HG03060 (cell line): ENCODE measurements at regions not wholly inside any gene's neighbourhood (a gene's known extent, or its start where the extent isn't known, plus 50 kb on each side); places are given as distances from the start of the nearest gene placed in this dataset.

Experiments used
- ATAC-seq: cut with Tn5 transposase; IDR thresholded peaks from one replicate; pipeline ENCODE4 v1.9.1; 2021; ENCODE audit warnings: low read depth, moderate number of reproducible peaks; ENCODE audit not compliant: unreplicated experiment

- ATAC-seq = no peak
Measured at GRCh38 chr12:60279221-60279620, 683.4 kb downstream of the SLC16A7 start.

GRCh38 chr12:60281522-60281921 is 685.7 kb downstream of the SLC16A7 start:
- ATAC-seq = no peak

- no peak for ATAC-seq
Measured at GRCh38 chr12:60290532-60290931, 694.7 kb downstream of the SLC16A7 start.

- ATAC-seq = no peak
Measured at GRCh38 chr12:60308366-60308991, 712.6 kb downstream of the SLC16A7 start.

- ATAC-seq = no peak
Measured at GRCh38 chr12:60311940-60312339, 716.1 kb downstream of the SLC16A7 start.

GRCh38 chr12:60317361-60317760 is 721.5 kb downstream of the SLC16A7 start:
- no peak for ATAC-seq

GRCh38 chr12:60324746-60325145 is 728.9 kb downstream of the SLC16A7 start:
- ATAC-seq = no peak

GRCh38 chr12:60333461-60333860 is 737.6 kb downstream of the SLC16A7 start:
- ATAC-seq = no peak

GRCh38 chr12:60335745-60336144 is 739.9 kb downstream of the SLC16A7 start:
- no peak for ATAC-seq

- ATAC-seq = no peak
Measured at GRCh38 chr12:60337839-60338549, 742.2 kb downstream of the SLC16A7 start.

- ATAC-seq = no peak
Measured at GRCh38 chr12:60345442-60345841, 749.6 kb downstream of the SLC16A7 start.

- ATAC-seq = no peak
Measured at GRCh38 chr12:60349232-60349978, 753.6 kb downstream of the SLC16A7 start.

- ATAC-seq = no peak
Measured at GRCh38 chr12:60387356-60387755, 791.5 kb downstream of the SLC16A7 start.

- ATAC-seq = no peak
Measured at GRCh38 chr12:60391051-60391450, 795.2 kb downstream of the SLC16A7 start.

- ATAC-seq = no peak
Measured at GRCh38 chr12:60391791-60392190, 796.0 kb downstream of the SLC16A7 start.

- ATAC-seq = no peak
Measured at GRCh38 chr12:60393093-60393492, 797.3 kb downstream of the SLC16A7 start.

GRCh38 chr12:60394665-60395064 is 798.8 kb downstream of the SLC16A7 start:
- no peak for ATAC-seq

- ATAC-seq = no peak
Measured at GRCh38 chr12:60398547-60398946, 802.7 kb downstream of the SLC16A7 start.

- ATAC-seq = no peak
Measured at GRCh38 chr12:60399064-60399463, 803.2 kb downstream of the SLC16A7 start.

- no peak for ATAC-seq
Measured at GRCh38 chr12:60402996-60403395, 807.2 kb downstream of the SLC16A7 start.

GRCh38 chr12:60415351-60415750 is 819.5 kb downstream of the SLC16A7 start:
- no peak for ATAC-seq

GRCh38 chr12:60419986-60420385 is 824.2 kb downstream of the SLC16A7 start:
- ATAC-seq = no peak
